ENCODE measurements at regions not wholly inside any gene's neighbourhood (a gene's known extent, or its start where the extent isn't known, plus 50 kb on each side); places are given as distances from the start of the nearest gene placed in this dataset.

- no peak for DNase-seq
These were observed 196.9 kb downstream of the ANKRD50 start for GRCh38 chr4:124515591-124515990.

- DNase-seq, result no peak
These were observed 193.3 kb downstream of the ANKRD50 start for GRCh38 chr4:124519196-124519595.

- no peak for DNase-seq
These were observed 188.7 kb downstream of the ANKRD50 start for GRCh38 chr4:124523816-124524215.

- no peak for DNase-seq
These were observed 187.0 kb downstream of the ANKRD50 start for GRCh38 chr4:124525524-124525923.

GRCh38 chr4:124526331-124526730 is 186.2 kb downstream of the ANKRD50 start:
- DNase-seq, result no peak

GRCh38 chr4:124526769-124527168 is 185.8 kb downstream of the ANKRD50 start:
- no peak for DNase-seq

GRCh38 chr4:124527364-124527763 is 185.2 kb downstream of the ANKRD50 start:
- DNase-seq, result no peak

GRCh38 chr4:124529131-124529530 is 183.4 kb downstream of the ANKRD50 start:
- no peak for DNase-seq

- no peak for DNase-seq
These were observed 182.0 kb downstream of the ANKRD50 start for GRCh38 chr4:124530464-124531077.

GRCh38 chr4:124534131-124534530 is 178.4 kb downstream of the ANKRD50 start:
- DNase-seq, result no peak

GRCh38 chr4:124535003-124535402 is 177.5 kb downstream of the ANKRD50 start:
- no peak for DNase-seq

- no peak for DNase-seq
These were observed 175.6 kb downstream of the ANKRD50 start for GRCh38 chr4:124536946-124537345.

GRCh38 chr4:124537971-124538370 is 174.6 kb downstream of the ANKRD50 start:
- DNase-seq, result no peak

- DNase-seq, result no peak
These were observed 172.5 kb downstream of the ANKRD50 start for GRCh38 chr4:124540014-124540413.

GRCh38 chr4:124541652-124542420 is 170.7 kb downstream of the ANKRD50 start:
- no peak for DNase-seq

- DNase-seq, result no peak
These were observed 156.6 kb downstream of the ANKRD50 start for GRCh38 chr4:124555959-124556358.

GRCh38 chr4:124564121-124564520 is 148.4 kb downstream of the ANKRD50 start:
- DNase-seq, result no peak

- no peak for DNase-seq
These were observed 147.2 kb downstream of the ANKRD50 start for GRCh38 chr4:124565371-124565770.

GRCh38 chr4:124566030-124566429 is 146.5 kb downstream of the ANKRD50 start:
- no peak for DNase-seq

- no peak for DNase-seq
These were observed 139.5 kb downstream of the ANKRD50 start for GRCh38 chr4:124573056-124573455.

- no peak for DNase-seq
These were observed 132.6 kb downstream of the ANKRD50 start for GRCh38 chr4:124579896-124580295.

- DNase-seq, result no peak
These were observed 128.7 kb downstream of the ANKRD50 start for GRCh38 chr4:124583797-124584196.

GRCh38 chr4:124589786-124590185 is 122.7 kb downstream of the ANKRD50 start:
- DNase-seq, result no peak

GRCh38 chr4:124590480-124590879 is 122.1 kb downstream of the ANKRD50 start:
- no peak for DNase-seq

GRCh38 chr4:124591637-124592036 is 120.9 kb downstream of the ANKRD50 start:
- DNase-seq, result no peak
